ENCODE measurements at regions not wholly inside any gene's neighbourhood (a gene's known extent, or its start where the extent isn't known, plus 50 kb on each side); places are given as distances from the start of the nearest gene placed in this dataset.

- TF ChIP-seq ZFP30 (CRISPR knock-in tag; IDR thresholded peaks at IDR 0.05) (no peak), BACH2 (CRISPR knock-in tag; IDR thresholded peaks at IDR 0.05; ENCODE audit: borderline replicate concordance) (no peak), ZNF8 (CRISPR knock-in tag; IDR thresholded peaks at IDR 0.05) (no peak), CSDC2 (CRISPR knock-in tag; IDR thresholded peaks at IDR 0.05) (no peak), PATZ1 (CRISPR knock-in tag; IDR thresholded peaks at IDR 0.05; ENCODE audit: borderline replicate concordance) (no peak), ARNTL (CRISPR knock-in tag; IDR thresholded peaks at IDR 0.05; ENCODE audit: borderline replicate concordance, low read depth) (no peak), CREB5 (CRISPR knock-in tag; IDR thresholded peaks at IDR 0.05; ENCODE audit: low read depth) (no peak), ZNF565 (CRISPR knock-in tag; conservative IDR thresholded peaks at IDR 0.05; ENCODE audit: low read depth) (no peak), ZNF70 (CRISPR knock-in tag; IDR thresholded peaks at IDR 0.05) (no peak), RARB (CRISPR knock-in tag; IDR thresholded peaks at IDR 0.05) (no peak), OSR1 (CRISPR knock-in tag; IDR thresholded peaks at IDR 0.05) (no peak), TOX (CRISPR knock-in tag; IDR thresholded peaks at IDR 0.05; ENCODE audit: borderline replicate concordance) (no peak)
- no peak for ATAC-seq
Observed at GRCh38 chr20:40855269-40855668, 166.2 kb upstream of the MAFB start.

GRCh38 chr20:40856653-40857052 lies 167.6 kb upstream of the MAFB start:
- TF ChIP-seq ARNTL (CRISPR knock-in tag; IDR thresholded peaks at IDR 0.05; ENCODE audit: borderline replicate concordance, low read depth) = no peak
- TF ChIP-seq POU6F1 (CRISPR knock-in tag; IDR thresholded peaks at IDR 0.05; ENCODE audit: borderline replicate concordance, low read depth) = no peak
- TF ChIP-seq PATZ1 (CRISPR knock-in tag; IDR thresholded peaks at IDR 0.05; ENCODE audit: borderline replicate concordance) = no peak
- no peak for TF ChIP-seq PPARA (CRISPR knock-in tag; IDR thresholded peaks at IDR 0.05; ENCODE audit: borderline replicate concordance)
- TF ChIP-seq CSRNP3 (CRISPR knock-in tag; IDR thresholded peaks at IDR 0.05) = no peak
- no peak for TF ChIP-seq RARB (CRISPR knock-in tag; IDR thresholded peaks at IDR 0.05)
- no peak for TF ChIP-seq ZNF70 (CRISPR knock-in tag; IDR thresholded peaks at IDR 0.05)
- no peak for TF ChIP-seq TOX (CRISPR knock-in tag; IDR thresholded peaks at IDR 0.05; ENCODE audit: borderline replicate concordance)
- ATAC-seq = no peak

GRCh38 chr20:40860487-40860902 lies 168.1 kb upstream of the TOP1 start:
- no peak for ATAC-seq
- TF ChIP-seq PPARA (CRISPR knock-in tag; IDR thresholded peaks at IDR 0.05; ENCODE audit: borderline replicate concordance) (no peak), GLIS3 (CRISPR knock-in tag; IDR thresholded peaks at IDR 0.05) (no peak), SNAI2 (CRISPR knock-in tag; IDR thresholded peaks at IDR 0.05) (no peak), TCF4 (CRISPR knock-in tag; IDR thresholded peaks at IDR 0.05; ENCODE audit: borderline replicate concordance) (no peak), PATZ1 (CRISPR knock-in tag; IDR thresholded peaks at IDR 0.05; ENCODE audit: borderline replicate concordance) (no peak), ZFP30 (CRISPR knock-in tag; IDR thresholded peaks at IDR 0.05) (no peak), ESRRG (CRISPR knock-in tag; IDR thresholded peaks at IDR 0.05) (no peak), POU6F1 (CRISPR knock-in tag; IDR thresholded peaks at IDR 0.05; ENCODE audit: borderline replicate concordance, low read depth) (no peak), ISL1 (CRISPR knock-in tag; IDR thresholded peaks at IDR 0.05) (no peak), ZNF70 (CRISPR knock-in tag; IDR thresholded peaks at IDR 0.05) (no peak), CSDC2 (CRISPR knock-in tag; IDR thresholded peaks at IDR 0.05) (no peak), ZFP3 (CRISPR knock-in tag; IDR thresholded peaks at IDR 0.05) (no peak), OSR1 (CRISPR knock-in tag; IDR thresholded peaks at IDR 0.05) (no peak), ARNTL (CRISPR knock-in tag; IDR thresholded peaks at IDR 0.05; ENCODE audit: borderline replicate concordance, low read depth) (no peak), TSHZ2 (CRISPR knock-in tag; IDR thresholded peaks at IDR 0.05) (no peak), ZNF565 (CRISPR knock-in tag; conservative IDR thresholded peaks at IDR 0.05; ENCODE audit: low read depth) (no peak)
